ENCODE measurements at regions not wholly inside any gene's neighbourhood (a gene's known extent, or its start where the extent isn't known, plus 50 kb on each side); places are given as distances from the start of the nearest gene placed in this dataset.

DNA sequence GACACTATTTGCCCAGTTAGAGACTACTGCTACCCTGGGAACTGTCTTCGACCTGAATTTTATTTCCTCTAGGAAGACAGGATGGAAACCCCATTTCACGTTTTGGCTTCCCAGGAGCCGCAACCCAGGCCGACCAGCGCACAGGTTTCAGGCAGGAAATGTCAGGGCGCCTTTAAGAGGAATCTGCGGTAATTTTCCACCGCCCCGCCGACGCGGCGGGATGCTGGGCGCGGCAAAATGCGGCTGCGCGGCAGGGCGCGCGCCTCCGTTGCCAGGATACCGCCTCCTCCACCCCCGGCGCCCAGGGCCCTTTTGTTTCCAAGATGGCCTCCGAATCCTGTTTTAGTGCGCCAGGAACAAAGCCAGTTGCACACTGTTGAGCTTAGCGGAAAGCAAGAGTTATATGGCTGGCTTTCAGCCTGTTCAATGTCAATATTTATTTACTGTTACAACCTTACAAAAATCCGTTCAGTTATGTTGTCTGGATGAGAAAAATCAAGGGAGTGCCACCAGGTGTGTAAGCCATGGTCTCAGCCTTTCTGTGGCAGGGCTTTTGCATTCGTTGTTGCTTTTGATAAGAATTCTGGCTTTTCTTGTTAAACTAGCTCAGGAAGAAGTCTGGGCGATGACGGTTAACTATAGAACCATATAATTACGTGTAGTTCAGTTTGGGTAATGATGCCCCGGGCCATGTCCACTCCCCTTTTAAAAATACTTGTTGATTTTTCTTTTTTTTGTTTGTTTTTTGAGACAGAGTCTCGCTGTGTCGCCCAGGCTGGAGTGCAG lies 79.7 kb upstream of the CHD2 start:
- Histone ChIP-seq H3K23ac (ENCODE audit: low read depth, low read length) (peak overlapping the region; percentile 94), H3K56ac (ENCODE audit: extremely low read depth, insufficient read depth, low read length) (peak overlapping the region; percentile 91), H4K5ac (ENCODE audit: low read depth, low read length) (peak overlapping the region; percentile 94), H2AK9ac (replicated peaks; ENCODE audit: low read depth, low read length, poor library complexity) (peak overlapping the region; percentile 97), H3K9me1 (ENCODE audit: insufficient read depth, low read length) (peaks cover 10% of the 10 kb centered on the region; the same call in 1 of the 2 replicates), H3K4me2 (ENCODE audit: low read depth, low read length) (peak overlapping the region; percentile 98), H2BK20ac (ENCODE audit: low read depth, low read length) (peak overlapping the region; percentile 83), H3K4me1 (ENCODE audit: control insufficient read depth, insufficient read depth, low read length) (peaks cover 13% of the 10 kb centered on the region), H2AFZ (replicated peaks; ENCODE audit: low read length, poor library complexity) (peak overlapping the region; percentile 83), H3K14ac (replicated peaks; ENCODE audit: low read depth, low read length) (peak overlapping the region; percentile 99), H3K4me3 (ENCODE audit: insufficient read depth, low read depth, low read length) (peak overlapping the region; percentile 42), H2BK120ac (ENCODE audit: low read depth, low read length) (peak overlapping the region; percentile 92), H3K79me1 (ENCODE audit: low read depth in 1 of 2, low read length in 2 of 2) (peaks cover 7 to 16% of the 10 kb centered on the region in 2 experiments; a peak in 3 of 4 replicates), H3K27ac (ENCODE audit: insufficient read depth, low read length) (peak overlapping the region; percentile 87), H3K4ac (ENCODE audit: low read depth, low read length) (peak overlapping the region; percentile 96), H3K9ac (ENCODE audit: low read depth, low read length) (peak overlapping the region; percentile 83), H2BK5ac (ENCODE audit: low read depth, low read length, poor library complexity, severe bottlenecking) (peak overlapping the region; percentile 96), H4K91ac (ENCODE audit: insufficient read depth, low read depth, low read length) (peak overlapping the region; percentile 96), H3K36me3 (ENCODE audit: control insufficient read depth, insufficient read depth, low read length) (no peaks in the 10 kb centered on the region), H3K18ac (ENCODE audit: low read depth, low read length) (peak overlapping the region; percentile 99), H4K20me1 (ENCODE audit: insufficient read depth, low read length) (no peaks in the 10 kb centered on the region), H2BK15ac (ENCODE audit: low read depth, low read length) (peak overlapping the region; percentile 95), H4K8ac (ENCODE audit: low read depth in 2 of 2, low read length in 2 of 2) (peak overlapping the region; percentile 97 to 100), H3K9me3 (ENCODE audit: control insufficient read depth, insufficient read depth, low read length) (no peaks in the 10 kb centered on the region), H2AK5ac (ENCODE audit: low read depth, low read length) (peak overlapping the region; percentile 68), H3K27me3 (ENCODE audit: control insufficient read depth, insufficient read depth, low read length) (no peaks in the 10 kb centered on the region)
- BruUV-seq (replicated peaks) = no TSS peak
- TF ChIP-seq POLR2A (IDR thresholded peaks at IDR 0.05; ENCODE audit: low read depth, low read length) = peak; percentile 66; the same call in 1 of the 2 replicates
- TF ChIP-seq MAFK (IDR thresholded peaks at IDR 0.05; ENCODE audit: low read depth, low read length) = no peak
- TF ChIP-seq CHD1 (IDR thresholded peaks at IDR 0.05; ENCODE audit: low read depth, low read length) = no peak
- peak; percentile 88; the same call in 1 of the 2 replicates for TF ChIP-seq MAZ (IDR thresholded peaks at IDR 0.05; ENCODE audit: borderline replicate concordance, low read depth, low read length)
- no peak; the same call in 1 of the 2 replicates for TF ChIP-seq MXI1 (IDR thresholded peaks at IDR 0.05; ENCODE audit: borderline replicate concordance, low read depth, low read length)
- DNase-seq (peak; percentile 89), ATAC-seq (ENCODE audit: low read depth) (peak; percentile 91)
- in situ Hi-C loops (cut with MboI; ENCODE audit: low sequenced_read_pairs) = loop anchor here (25.0 kb wide), 1 partner anchor 1833 kb away; the partner anchor contains the start of gene PRC1
- no CpG with 5 or more reads among the region's 36 CpGs for WGBS, 2 experiments (ENCODE audit: extremely low coverage in 2 of 2, insufficient read length in 1 of 2)
- dilution Hi-C loops (cut with HindIII; ENCODE audit: low sequenced_read_pairs, unreplicated experiment) = loop anchor here (25.0 kb wide), 1 partner anchor 117 kb away; no protein-coding TSS in a partner anchor
- ChIA-PET CTCF (interaction anchor here (1.4 kb wide), 1 partner anchor 11 kb away, joined by 3 read pairs; no protein-coding TSS in a partner anchor), POLR2A (ENCODE audit: unreplicated experiment) (interaction anchor here (0.6 to 2.6 kb wide), 6 partner anchors 9 to 180 kb away, joined by 3 to 14 read pairs (median 6); partner anchors contain the start of gene CHD2)
- intact Hi-C loops (cut with micrococcal nuclease) = no loop called here
